ENCODE measurements at regions not wholly inside any gene's neighbourhood (a gene's known extent, or its start where the extent isn't known, plus 50 kb on each side); places are given as distances from the start of the nearest gene placed in this dataset.

GRCh38 chr11:110763249-110764011, 51.2 kb upstream of the ARHGAP20 start:
- TF ChIP-seq SUZ12 (IDR thresholded peaks at IDR 0.05; ENCODE audit: extremely low read depth, insufficient read depth, insufficient read length) = no peak
- no peak for TF ChIP-seq YY1 (IDR thresholded peaks at IDR 0.05; ENCODE audit: insufficient read depth, insufficient read length)
